Uterus (tissue), 2 donors: ENCODE measurements at regions not wholly inside any gene's neighbourhood (a gene's known extent, or its start where the extent isn't known, plus 50 kb on each side); places are given as distances from the start of the nearest gene placed in this dataset.

Experiments used
- POLR2A ChIP-seq, 2 donors: fragments of 450-650 bp; IDR thresholded peaks; one replicate each; pipeline ENCODE4 v1.6.1; 2016; ENCODE audit warnings: antibody characterized with exemption in 2 of 2, mild to moderate bottlenecking in 1 of 2, moderate library complexity in 1 of 2
- TF ChIP-seq, protein P1 (sequence below), 4 experiments: fragments of 200-600 bp in 2 of 4; fragments of 450-650 bp in 2 of 4; sonication (generic) in 2 of 4; IDR thresholded peaks; one replicate each; pipeline ENCODE4 v1.5.1; 2016 to 2019; ENCODE audit warnings: antibody characterized with exemption in 4 of 4, mild to moderate bottlenecking in 2 of 4, moderate library complexity in 1 of 4

- TF ChIP-seq, protein P1, sequence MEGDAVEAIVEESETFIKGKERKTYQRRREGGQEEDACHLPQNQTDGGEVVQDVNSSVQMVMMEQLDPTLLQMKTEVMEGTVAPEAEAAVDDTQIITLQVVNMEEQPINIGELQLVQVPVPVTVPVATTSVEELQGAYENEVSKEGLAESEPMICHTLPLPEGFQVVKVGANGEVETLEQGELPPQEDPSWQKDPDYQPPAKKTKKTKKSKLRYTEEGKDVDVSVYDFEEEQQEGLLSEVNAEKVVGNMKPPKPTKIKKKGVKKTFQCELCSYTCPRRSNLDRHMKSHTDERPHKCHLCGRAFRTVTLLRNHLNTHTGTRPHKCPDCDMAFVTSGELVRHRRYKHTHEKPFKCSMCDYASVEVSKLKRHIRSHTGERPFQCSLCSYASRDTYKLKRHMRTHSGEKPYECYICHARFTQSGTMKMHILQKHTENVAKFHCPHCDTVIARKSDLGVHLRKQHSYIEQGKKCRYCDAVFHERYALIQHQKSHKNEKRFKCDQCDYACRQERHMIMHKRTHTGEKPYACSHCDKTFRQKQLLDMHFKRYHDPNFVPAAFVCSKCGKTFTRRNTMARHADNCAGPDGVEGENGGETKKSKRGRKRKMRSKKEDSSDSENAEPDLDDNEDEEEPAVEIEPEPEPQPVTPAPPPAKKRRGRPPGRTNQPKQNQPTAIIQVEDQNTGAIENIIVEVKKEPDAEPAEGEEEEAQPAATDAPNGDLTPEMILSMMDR (IDR thresholded peaks at IDR 0.05) = no peak
- no peak for TF ChIP-seq POLR2A (IDR thresholded peaks at IDR 0.05)
Measured at GRCh38 chr7:25626451-25627131, 398.3 kb upstream of the NPVF start.
